VCaP (cell line): ENCODE measurements at regions not wholly inside any gene's neighbourhood (a gene's known extent, or its start where the extent isn't known, plus 50 kb on each side); places are given as distances from the start of the nearest gene placed in this dataset.

Experiments used
- H3K27ac ChIP-seq: fragments of 450-650 bp; 2 replicates; pipeline ENCODE4 v1.5.1; 2017
- TF ChIP-seq, protein P1 (sequence below): fragments of 450-650 bp; conservative IDR thresholded peaks from 2 replicates; pipeline ENCODE4 v1.5.1; 2017; ENCODE audit warnings: mild to moderate bottlenecking, moderate library complexity

DNA sequence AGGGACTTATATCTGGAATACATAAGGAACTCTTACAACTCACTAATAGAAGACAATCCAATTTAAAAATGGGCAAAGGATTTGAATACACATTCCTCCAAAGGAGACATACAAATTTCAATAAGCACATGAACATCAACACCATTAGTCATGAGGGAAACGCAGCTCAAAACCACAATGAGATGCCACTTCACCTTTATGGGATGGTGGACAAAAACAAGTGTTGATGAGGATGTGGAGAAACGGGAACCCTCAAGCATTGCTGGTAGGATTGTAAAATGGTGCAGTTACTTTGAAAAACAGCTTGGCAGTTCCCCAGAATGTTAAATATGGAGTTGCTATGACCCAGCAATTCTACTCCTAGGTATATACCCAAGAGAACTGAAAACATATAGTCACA lies 72.7 kb upstream of the IER5L start:
- TF ChIP-seq, protein P1, sequence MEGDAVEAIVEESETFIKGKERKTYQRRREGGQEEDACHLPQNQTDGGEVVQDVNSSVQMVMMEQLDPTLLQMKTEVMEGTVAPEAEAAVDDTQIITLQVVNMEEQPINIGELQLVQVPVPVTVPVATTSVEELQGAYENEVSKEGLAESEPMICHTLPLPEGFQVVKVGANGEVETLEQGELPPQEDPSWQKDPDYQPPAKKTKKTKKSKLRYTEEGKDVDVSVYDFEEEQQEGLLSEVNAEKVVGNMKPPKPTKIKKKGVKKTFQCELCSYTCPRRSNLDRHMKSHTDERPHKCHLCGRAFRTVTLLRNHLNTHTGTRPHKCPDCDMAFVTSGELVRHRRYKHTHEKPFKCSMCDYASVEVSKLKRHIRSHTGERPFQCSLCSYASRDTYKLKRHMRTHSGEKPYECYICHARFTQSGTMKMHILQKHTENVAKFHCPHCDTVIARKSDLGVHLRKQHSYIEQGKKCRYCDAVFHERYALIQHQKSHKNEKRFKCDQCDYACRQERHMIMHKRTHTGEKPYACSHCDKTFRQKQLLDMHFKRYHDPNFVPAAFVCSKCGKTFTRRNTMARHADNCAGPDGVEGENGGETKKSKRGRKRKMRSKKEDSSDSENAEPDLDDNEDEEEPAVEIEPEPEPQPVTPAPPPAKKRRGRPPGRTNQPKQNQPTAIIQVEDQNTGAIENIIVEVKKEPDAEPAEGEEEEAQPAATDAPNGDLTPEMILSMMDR: no peak
- H3K27ac ChIP-seq: no peak overlapping the region

DNA sequence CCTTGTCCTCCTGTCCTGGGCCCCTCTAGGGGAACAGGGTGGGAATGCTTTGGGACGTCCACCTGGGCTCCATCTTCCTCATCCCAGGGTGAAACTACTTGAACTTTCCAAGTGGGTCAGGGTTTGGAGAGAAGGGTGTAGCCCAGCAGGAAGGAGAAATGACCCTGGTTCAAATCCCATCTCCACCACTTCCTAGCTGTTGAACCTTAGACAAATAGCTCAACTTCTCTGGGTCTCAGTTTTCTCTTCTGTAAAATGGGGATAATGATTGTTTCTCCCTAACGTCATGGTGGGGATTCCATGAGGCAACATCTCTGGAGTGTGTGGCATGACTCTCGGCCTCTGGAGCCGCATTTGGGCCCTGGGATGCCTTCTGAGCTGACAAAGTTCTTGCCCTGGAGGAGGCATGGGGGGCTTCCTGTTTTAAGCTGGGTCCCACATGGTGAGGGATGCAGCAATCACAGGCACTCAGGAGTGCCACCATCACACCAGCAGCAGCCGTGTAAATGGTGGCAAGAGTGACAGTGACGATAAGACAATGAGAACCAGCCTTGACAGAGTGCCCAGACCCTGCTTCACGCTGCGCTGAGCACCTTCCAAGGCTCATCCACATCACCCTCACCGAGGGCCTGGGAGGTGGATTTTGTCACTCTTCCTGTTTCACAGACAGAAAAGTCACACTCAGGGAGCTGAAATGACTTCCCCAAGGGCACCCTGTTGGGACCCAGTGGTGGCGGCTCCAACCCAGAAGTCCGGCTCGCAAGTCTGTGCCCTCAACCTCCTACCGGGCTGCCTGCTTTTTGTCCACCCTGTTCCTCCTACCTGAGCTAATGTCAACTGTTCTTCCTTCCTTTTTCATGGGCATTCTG lies 69.5 kb upstream of the IER5L start:
- no peak overlapping the region for H3K27ac ChIP-seq
- TF ChIP-seq, protein P1: no peak

DNA sequence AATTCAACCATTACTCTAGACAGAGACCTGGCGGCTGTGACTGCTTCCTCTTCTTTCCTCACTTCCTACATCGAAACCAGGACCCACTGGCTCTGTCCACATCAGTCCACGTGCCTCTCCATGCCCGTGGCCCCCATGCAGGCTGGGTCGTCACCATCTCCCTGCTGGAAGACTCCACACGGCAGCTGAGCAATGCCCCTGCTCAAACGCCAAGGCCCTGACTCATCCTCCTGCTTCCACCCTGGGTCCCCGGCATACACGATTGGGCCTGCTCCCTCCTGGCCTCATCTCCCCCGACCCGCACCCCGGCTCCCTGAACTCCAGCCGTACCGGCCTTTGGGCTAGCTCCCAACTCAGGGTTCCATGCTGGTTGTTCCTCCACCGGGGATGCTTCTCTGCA lies 67.2 kb upstream of the IER5L start:
- TF ChIP-seq, protein P1: no peak
- no peak overlapping the region for H3K27ac ChIP-seq

DNA sequence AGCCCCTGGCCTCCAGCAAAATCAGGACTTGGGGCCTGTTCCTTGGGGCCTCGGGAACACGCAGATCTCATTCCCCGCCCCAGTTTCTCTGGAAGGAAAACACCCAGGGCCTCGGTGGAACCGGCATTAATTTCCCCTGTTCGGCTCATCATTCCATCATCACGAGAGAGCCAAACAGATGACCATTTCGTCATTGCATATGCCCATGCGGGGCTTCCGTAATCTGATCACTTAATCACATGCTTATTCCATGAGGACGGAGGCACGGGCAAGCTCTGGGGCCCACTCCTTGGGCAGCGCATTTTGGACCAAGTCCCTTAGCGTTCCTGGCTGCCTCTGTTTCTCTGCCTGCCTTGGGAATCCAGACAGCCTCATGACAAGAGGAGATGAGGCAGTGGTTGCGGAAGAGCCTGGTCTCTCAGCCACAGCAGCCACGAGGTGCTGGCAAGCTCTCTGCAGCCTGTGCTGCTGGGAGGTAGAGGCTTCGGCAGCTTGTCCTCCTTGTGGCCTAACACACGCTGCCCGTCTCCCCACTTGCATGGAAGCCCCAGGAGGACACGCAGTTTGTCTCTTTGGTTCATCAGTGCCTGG lies 65.0 kb upstream of the IER5L start:
- H3K27ac ChIP-seq: no peak overlapping the region
- TF ChIP-seq, protein P1: no peak

DNA sequence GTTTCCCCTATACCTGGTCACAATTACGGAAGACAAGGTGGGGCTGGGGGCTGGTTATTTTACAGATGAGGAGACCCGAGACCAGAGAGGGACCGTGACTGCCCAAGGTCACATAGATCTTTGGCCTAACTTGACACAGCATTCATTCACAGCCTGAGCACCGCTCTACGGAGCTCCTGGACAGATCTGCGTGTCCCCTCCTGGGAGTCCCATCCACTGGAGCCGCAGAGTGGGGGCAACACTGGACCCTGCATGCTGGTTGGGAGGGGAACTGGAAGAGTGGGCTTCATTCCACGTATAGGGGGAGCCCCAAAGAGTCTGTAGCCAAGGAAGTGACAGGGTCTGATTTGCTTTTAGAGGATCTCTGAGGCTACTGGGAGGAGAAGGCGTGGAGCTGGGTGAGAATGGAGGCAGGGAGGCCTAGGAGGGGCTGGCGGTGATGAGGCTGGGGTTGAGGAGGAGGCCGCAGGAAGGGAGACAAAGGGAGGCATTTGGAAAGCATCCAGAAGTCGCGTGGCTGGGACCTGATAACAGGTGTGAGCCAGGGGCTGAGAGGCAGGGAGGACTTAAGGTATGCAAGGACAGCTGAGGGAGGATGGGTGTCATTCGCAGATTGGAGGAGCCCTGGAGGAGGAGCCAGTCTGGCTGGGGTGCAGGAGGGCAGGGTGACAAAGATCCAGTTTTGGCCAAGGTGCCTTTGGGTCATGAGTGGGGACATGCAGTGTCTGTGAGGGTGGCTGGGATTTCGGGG lies 64.3 kb upstream of the IER5L start:
- no peak overlapping the region for H3K27ac ChIP-seq
- TF ChIP-seq, protein P1: no peak

DNA sequence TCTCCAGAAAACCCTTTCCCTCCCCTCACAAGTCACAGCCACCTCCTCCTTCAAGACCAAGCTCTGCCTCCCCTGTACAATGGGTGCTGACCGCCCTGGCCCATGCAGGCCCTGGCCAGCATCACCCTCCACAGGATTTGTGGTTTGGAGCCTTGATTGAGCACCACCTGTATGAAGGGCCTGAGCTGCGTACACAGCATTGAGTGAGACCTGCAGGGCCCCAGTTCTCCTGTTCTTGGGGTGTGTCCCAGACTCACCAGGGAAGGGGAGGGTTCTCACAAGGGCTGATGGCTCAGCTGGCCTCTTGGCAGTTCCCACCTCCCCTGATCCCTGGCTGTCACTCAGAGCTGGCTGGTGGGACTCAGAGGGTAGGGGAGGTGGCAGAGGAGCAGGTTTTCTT lies 63.7 kb upstream of the IER5L start:
- TF ChIP-seq, protein P1: no peak
- no peak overlapping the region for H3K27ac ChIP-seq

DNA sequence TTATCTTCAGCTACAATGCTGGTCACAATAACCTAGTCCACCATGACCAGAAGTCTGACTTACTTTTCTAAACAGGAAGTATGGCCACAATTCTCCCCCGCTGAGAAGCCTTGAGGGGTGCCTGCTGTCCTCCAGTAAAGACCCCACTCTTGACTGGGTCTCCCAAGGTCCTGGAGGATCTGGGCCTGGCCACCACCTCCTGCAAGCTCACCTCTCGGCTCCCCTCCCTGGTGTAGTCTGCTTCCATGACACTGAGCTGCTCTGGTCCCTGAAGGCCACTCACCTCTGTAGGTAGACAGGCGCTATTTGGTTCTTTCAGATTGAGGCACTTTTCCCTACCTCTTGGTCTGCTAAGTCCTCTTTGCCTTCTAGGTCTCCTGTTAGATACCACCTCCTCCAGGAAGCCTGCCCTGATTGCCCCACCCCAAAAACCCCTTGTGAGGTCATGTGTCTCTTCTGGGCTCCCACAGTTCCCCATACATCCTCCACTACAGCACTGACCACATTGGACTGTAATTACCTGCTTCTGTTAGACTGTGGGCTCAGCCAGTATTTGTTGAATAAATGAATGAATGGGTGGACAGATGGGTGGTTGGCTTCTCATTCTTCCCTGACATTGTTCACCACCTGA lies 62.6 kb upstream of the IER5L start:
- no peak overlapping the region for H3K27ac ChIP-seq
- TF ChIP-seq, protein P1: no peak
